H1 (cell line): ENCODE measurements at regions not wholly inside any gene's neighbourhood (a gene's known extent, or its start where the extent isn't known, plus 50 kb on each side); places are given as distances from the start of the nearest gene placed in this dataset.

Experiments
- CBX8 ChIP-seq: fragments of 300-800, 300-1000 bp; sonication (generic); IDR thresholded peaks from 2 replicates; pipeline ENCODE4 v1.7.1; 2016; ENCODE audit warnings: low read depth, low read length, borderline replicate concordance
- CTCF ChIP-seq, 3 experiments: IDR thresholded peaks; 1 replicate in 2 of 3; 2 replicates in 1 of 3; pipeline versions ENCODE4 v1.5.1 to v1.6.1; 2011; ENCODE audit warnings: low read length in 3 of 3, mild to moderate bottlenecking in 3 of 3, inconsistent platforms in 2 of 3, low read depth in 1 of 3, moderate library complexity in 1 of 3; ENCODE audit not compliant: insufficient read depth in 1 of 3; ENCODE audit errors: control extremely low read depth in 1 of 3
- SP4 ChIP-seq: IDR thresholded peaks from 2 replicates; pipeline ENCODE4 v1.6.1; 2012; ENCODE audit warnings: low read length, inconsistent platforms

- TF ChIP-seq CTCF (IDR thresholded peaks at IDR 0.05; ENCODE audit: control extremely low read depth in 1 of 3, insufficient read depth in 1 of 3, low read depth in 1 of 3, low read length in 3 of 3): no peak
- no peak for TF ChIP-seq SP4
- TF ChIP-seq CBX8: no peak
Measured at GRCh38 chrX:16033331-16033730, 90.0 kb upstream of the GRPR start (continued).
